ENCODE measurements at regions not wholly inside any gene's neighbourhood (a gene's known extent, or its start where the extent isn't known, plus 50 kb on each side); places are given as distances from the start of the nearest gene placed in this dataset.

DNA sequence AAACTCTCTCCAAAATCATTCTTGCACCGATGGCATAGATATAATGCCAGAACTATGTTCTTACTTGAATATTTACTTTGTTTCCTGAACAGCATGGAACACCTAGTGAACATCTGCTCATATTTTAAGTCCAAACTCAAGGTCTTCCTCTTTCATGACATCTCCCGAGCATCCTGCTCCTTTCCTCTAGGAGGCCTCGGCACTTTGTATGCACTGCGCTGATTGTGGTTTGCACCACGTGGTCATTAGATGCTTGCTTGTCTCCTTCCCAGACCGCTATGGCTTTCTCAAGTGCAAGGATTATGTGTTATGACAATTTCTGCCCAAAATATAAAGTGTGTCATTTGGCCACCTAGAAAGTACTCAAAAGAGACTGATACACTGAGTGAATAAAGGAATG lies 912.0 kb downstream of the GALC start:
- no peak for DNase-seq

DNA sequence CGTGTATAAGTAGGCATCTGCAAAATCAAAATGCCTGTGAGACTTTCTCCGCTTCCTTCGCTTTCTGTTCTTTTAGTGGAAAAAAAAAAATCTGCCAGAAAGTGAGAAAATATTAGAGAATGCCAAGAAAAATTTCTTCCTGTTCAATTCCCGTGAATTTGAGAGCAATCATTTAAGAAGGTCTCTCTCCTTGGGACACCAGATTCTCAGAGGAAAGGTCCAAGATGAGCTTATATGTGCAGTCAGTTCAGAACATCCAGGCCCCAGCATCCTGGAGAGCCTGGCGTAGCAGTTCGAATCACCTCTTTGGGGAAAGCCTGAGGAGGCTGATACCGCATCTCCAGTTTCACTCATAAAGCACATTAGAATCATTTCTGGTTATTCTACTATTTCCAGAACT lies 912.8 kb downstream of the GALC start:
- no peak for DNase-seq

DNA sequence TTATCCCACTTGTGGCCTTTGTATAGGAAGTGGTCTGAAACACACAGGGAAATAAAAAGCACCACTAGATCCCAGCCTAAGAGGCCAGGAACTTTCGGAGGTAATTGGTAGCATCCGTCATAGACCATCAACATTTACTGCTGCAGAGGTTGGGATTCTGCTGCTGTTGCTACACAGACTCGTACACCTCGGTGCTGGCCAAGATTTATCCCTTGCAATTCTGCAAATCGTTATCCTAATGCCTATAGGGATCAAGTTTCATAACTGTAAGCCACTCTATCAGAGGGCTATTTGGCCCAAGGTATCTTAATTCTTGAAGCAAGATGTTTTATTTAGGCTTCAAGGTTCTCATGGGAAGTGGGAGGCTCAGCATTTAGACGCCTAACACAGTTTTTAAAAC lies 913.6 kb downstream of the GALC start:
- DNase-seq: no peak

DNA sequence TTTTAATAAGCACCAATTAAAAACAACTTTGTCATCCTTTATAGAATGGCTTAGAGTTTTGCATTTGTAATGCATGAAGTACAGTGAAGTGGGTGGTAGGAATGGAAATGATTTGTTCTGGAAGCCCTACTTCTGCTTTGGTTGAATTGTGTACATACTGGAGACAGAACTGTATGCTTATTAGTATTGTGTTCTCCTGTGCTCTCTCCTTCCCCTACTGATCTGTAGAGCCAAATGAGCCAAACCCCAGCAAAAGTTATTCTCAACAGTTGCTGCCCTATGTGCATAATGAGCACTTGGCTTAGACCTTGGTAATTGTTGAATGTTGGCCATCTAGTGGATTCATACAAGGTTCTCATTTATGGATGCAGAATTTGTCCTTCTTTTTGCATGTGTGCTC lies 916.1 kb downstream of the GALC start:
- DNase-seq: no peak

DNA sequence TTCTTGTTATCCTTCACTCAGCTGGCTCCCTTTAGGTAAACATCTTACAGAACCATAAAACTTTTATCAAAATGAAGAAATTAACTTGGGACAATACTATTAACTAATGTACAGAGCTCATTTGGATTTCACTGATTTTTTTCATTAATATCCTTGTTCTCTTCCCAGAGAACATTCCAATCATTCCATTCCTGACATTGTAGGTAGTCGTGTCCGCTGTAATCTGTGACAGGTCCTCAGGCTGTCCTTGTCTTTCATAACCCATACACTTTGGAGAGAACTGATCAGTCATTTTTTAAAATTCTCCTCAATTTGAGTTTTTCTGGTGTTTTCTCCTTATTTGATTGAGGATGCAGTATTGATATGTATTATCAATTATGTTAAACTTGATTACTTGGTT lies 916.8 kb downstream of the GALC start:
- no peak for DNase-seq

DNA sequence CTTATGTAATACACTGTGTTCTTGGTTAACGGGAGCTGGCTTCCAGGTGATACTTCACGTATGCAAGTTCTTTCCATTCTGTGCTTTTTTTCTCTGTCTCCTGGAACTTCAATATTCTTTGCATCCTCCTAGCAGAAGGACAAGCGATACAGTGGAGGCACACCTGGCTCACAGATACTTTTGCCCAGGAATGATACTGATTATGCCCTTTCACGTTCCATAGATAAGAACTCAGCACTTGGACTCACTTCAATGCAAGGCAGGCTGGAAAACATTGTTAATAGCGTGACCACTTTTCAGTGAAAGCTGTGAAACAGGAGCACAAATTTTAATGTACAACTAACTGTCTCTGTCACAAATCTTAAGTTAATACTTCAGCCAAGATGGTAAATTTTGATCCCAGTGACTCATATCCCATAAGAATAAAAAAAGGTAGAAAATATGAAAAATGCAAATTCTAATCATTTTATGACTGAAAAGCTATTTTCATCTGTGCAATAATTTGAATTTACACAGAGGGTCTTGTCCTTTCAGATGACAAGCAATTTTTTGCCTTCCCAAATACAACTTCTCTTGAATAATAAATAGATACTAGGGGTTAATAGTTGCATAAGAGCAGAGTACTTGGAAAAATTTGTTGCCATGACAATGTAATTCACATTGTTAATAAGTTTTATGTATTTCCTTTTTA lies 919.0 kb downstream of the GALC start:
- DNase-seq: no peak

DNA sequence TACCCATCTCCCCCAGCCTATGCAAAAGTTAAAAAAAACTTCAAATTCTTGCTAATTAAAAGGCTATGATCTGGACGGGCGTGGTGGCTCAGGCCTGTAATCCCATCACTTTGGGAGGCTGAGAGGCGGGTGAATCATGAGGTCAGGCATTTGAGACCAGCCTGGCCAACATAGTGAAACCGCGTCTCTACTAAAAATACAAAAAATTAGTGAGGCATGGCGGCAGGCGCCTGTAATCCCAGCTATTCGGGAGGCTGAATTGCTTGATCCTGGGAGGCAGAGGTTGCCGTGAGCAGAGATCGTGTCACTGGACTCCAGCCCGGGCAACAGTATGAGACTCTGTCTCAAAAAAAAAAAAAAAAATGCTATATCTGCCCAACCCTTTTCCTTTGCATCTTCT lies 925.4 kb downstream of the GALC start:
- no peak for DNase-seq

DNA sequence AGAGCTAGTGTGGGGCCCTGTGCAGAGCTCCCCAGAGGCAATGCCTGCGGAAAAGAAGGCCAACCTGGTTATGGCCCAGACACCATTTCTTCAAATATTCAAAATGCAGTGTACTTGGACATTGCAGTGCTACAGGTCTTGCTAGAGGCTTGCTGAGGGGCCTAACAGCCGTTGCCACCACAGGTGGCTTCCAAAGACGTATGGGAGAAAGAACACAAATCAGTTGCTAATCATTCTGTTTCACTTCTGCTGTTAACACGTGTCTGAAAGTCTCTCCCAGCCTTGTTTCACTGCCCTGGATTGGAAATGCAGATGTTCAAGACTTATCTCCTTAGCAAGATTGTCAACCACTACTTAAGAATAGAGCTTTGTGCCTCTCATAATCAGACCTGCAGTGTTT lies 925.9 kb downstream of the GALC start:
- DNase-seq: no peak

DNA sequence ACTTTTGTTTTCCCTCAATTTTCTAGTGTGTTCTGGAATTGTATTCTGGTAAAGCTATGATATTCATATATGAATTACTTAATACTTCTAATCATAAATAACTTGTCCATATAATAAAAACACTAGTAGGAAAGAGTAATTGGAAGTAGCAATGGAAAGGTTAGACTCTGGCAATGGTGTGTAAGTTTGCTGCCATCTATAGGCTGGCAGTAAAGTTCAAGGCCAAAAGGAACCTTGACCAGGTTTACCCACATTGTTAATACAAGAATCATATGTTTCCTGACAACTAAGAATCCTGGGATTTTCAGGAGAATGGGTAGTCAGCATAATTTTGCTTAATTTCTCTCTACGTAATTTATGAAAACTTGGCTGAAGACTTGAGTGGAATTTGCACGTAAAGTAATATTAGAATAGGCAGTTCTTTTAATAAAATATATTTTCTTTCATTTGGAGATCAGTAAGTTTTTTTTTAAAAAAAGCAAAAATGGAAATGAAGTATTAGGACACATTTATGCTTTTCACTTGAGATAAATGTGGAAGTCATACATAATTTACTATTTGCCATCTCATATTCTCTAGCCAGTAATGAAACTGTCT lies 926.7 kb downstream of the GALC start:
- no peak for DNase-seq

DNA sequence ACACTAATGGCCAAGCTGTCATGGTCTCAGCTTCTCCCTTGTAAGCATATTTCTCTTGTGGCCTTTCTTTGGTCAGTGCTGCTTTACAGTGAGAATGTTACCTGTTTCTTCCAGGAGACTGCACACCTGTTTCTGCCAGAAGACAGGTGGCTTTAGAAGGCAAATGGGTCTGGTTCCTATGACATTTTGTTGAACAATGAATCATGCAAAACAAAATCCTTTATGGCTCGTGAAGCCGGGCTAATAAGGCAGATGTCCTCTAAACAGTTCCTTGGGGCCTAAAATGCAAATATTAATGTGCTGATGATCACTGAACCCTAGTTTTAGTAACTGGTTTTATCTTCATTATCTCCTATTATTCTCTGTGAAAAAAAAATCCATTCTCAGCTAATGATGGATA lies 927.6 kb downstream of the GALC start:
- DNase-seq: no peak

DNA sequence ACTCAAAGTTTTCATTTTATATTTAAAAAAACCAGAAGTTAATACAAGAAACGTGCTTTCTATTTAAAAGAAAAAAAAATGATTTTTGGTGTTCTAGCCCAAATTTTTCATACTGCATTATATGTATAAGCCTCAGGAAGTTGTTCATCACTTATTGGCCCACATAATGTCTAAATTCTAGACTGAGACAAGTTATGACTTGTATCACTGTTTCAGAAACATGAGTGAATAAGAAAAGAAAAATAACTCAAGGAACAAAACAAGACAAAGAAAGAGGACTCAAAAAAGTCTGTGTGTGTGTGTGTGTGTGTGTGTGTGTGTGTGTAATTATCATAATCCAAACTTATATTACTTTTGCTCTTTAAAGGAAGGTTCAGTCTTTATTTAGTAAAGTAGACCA lies 929.8 kb downstream of the GALC start:
- DNase-seq: no peak

DNA sequence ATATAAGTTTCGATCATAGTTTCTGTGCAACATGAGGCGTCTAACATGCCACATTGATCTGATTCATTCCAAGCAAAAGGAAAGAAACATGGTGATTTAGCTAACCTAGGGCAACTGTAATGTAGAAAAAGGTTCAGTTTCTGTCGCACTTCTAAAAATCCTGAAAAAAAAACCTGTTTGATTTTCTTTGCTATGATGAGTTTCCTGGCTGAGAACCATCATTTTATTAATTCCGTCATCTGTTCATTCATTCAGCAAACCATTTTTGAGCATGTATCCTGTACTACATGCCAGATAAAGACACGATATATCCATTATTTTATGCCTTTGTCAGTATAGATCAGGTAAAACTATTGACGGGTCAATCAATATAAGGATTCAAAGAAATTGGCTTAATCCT lies 932.6 kb downstream of the GALC start:
- DNase-seq: no peak

DNA sequence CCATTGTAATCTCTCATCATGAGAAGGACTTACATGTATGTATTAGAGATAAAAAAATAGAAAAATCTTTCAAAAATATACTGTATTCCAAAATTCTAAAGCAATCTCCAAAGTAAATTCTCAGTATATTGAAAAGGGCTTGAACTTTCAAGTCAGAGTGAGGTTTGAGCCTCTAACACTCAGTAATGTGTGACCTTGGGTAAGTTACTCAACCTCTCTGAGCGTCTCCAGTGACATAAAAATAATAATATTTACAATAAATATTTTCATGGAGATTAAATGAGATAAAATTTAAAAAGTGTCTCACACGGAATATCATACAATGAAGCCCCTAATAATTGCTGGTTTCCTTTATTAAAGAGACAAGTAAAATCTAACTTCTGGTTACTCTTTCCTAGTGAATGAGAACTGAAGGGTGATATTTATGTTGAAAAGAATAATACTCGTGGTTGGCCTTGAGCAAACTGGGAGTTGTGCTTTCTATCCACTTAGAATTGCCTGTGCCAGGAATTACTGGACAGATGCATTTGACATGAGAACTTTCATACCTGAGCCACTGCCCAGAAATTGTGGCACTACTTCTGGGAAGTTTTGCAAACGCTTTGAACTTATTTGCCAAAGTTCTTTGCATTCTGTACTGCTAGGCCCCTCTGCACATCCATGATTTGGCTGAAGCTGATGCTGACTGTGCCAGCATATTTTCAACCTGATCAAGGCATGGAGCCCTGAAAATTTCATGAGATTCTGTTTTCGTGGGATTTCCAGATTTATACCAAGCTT lies 933.7 kb downstream of the GALC start:
- no peak for DNase-seq

DNA sequence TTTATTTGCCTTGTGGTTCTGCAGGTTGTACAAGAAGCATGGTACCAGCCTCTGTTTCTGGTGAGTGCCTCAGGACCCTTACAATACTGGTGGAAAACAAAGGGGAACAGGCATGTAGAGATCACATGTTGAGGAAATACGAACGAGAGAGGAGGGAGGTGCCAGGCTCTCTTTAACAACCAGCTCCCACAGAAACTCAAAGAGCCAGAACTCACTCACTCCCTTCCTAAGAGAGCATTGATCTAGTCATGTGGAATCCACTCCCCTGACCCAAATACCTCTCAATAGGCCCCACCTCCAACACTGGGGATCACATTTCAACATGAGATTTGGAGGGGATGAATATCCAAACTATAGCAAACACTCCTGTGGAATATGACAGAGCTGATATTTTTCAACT lies 938.0 kb downstream of the GALC start:
- no peak for DNase-seq

DNA sequence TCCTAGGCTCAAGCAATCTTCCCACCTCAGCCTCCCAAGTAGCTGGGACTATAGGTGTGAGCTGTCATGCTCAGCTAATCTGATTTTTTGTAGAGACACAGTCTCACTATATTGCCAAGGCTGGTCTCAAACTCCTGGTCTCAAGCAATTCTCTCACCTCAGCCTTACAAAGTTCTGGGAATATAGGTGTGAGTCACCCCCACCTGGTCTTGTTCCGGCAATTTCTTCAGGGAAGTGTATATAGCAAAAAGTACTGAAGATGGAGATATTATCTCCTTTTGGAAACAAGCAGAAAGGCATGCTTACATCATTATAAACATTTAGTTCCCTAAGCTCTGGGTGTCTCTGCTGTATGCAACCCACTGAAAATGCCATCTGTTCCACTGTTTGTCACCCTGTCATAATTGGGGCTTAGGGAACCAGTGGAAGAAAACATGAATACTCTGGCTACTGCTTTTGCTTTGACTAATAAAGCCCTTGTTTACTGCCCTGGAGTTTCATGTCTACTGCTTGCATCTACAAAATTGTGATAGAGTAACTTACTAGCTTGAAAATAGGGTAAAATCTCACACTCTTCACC lies 940.2 kb downstream of the GALC start:
- no peak for DNase-seq

DNA sequence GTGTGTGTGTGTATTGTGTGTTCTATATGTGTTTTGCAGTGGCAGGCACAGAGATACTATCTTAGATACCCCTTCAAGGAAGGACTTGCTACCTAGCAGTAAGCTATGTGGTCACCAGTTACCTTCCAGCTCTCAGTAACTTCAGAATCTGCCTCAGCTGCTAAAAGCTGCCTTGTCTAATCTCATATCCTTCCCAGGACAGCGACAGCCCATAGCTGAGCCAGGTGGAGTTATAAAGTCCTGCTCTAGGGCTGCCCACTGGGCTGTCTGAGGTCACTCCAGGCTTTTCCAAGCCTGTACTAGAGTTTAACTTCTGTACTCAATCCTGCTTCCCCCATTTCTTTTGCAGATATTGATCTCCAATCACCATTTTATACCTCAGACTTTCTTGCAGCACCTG lies 942.6 kb downstream of the GALC start:
- no peak for DNase-seq

DNA sequence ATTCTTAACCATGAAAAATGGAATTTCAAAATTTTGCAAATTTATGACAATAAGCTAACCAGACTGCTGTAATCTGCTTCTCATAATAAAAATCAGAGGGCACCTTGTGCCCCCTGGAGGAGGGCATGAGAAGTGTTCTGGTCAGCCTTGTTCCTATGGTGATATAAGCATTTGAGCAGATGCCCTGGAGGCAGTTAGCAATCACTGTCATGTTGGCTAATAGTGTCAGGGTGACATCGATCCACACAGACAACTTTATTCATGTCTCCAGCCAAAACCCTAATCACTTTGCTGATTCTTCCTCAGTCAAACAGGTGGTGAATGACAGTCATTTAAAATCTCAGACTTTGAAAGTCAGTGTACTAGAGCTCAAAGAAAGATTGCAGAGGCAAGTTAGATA lies 943.0 kb downstream of the GALC start:
- no peak for DNase-seq

DNA sequence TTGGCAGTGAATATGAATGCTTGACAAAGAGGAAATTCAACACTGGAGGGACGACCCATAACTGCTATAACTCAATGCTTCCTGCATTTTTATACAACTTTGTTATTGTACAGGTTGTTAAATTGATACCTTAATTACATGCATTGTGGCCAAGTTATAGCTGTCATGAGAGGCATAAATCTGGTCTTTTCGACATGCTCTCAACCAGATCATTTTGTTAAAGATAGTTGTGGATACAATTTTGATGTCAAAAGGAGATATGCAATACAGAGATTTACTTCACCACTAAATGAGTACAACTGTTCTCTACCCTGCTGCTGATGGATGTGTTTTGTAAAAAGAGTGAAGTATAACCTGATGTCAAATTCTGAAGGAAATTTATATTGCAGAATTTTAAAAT lies 946.0 kb downstream of the GALC start:
- no peak for DNase-seq

DNA sequence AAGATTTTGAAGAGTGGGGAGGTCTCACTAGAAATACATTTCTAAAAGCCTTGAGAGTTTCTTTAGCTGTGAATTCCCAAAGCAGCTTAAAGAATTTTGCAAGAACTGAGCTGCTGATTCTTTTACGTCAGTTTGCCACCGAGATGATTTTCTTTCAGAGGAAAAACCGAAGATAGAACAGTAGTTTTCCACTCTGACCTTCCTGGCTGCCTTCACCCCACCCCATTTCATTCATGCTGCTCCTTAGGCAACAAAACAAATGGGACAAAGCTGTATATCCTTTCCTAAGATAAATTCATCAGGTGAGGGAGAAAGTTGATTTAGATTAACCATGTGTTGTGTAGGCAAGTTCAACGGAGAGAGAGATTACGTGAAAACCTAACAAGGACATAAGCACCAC lies 947.0 kb downstream of the GALC start:
- no peak for DNase-seq

DNA sequence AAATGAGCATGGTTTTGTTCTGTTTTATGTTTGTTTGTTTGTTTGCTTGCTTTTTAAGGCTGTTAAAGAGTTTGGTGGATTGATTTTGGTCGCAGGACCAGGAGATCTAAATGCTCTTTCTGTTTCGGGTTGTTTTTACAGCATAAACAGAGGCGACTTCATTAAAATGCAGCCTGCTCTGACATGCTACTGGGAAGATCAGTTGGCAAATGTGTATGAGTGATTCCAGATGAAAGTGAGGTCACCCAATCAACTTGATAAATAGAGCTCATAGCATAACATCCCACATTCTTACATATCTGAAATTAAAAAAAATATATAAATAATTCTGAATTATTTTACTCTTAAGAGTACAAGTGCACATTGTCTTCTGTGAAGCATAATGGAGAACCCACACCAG lies 947.7 kb downstream of the GALC start:
- no peak for DNase-seq

DNA sequence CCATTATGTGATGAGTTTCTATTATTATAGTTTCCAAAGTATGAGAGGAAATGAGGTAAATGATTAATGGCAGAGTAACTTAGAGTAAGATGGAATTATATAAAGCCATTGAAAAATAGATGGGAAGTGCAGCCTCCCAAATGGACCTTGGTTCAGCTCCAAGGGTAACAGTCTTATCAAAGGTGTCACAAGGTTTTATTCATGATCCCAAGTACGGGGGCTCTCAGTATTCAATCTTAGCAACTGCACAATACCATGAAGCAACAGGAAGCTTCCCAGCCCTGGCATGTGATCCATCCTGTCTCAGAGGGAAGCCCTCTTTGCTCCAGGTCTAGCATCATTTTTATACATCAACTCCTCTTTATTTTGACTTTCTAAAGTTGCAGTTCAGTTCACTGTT lies 948.2 kb downstream of the GALC start:
- no peak for DNase-seq

DNA sequence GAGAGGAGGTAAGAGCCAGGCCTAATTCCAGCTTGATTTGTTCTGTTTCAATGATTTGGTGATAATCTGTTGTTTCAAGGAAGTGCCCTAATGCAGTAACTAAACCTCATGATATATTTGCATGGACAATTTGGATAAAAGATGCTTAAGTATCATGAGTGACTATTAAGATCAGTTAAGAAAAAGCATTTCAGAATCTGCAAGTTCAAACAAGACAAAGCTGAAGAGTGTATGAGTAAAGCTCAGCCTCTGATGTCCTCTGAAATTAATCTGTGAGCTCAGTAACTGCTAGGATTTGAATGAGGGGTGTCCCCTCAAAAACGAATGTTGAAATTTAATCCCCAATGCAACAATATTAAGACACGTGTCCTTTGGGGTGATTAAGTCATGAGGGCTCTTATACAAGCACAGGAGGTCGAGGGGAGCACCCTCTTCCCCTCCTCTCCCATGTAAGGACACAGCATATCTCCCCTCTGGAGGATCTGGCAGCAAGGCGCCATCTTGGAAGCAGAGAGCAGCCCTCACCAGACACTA lies 949.2 kb downstream of the GALC start:
- no peak for DNase-seq

DNA sequence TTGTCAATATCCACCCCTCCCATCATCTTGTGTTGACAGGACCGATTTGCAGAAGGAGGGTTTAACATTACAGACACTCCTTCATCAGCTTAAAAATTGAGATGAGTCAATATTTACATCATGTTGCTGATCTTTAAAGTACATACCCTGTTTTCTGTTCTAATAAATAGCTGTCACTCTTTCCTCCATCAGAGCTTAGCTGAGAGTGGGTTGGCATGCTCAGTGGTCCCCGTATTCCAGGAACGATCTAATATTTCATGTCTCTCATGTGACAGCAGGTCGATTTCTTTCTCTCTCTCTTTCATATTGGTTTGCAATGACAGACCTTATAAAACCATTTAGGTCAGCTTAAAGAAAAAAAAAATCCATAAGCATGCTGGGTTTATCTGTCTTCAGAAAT lies 950.6 kb downstream of the GALC start:
- DNase-seq: no peak
